Renal cortical epithelial cell (primary cell): ENCODE measurements at regions not wholly inside any gene's neighbourhood (a gene's known extent, or its start where the extent isn't known, plus 50 kb on each side); places are given as distances from the start of the nearest gene placed in this dataset.

Experiments
- DNase-seq: peaks from one replicate; pipeline ENCODE4 v3.0.0-alpha.2; 2011; ENCODE audit warnings: low read depth

GRCh38 chr10:44030738-44031137, 354.2 kb downstream of the CXCL12 start:
- DNase-seq, result no peak

GRCh38 chr10:44030132-44030531, 354.8 kb downstream of the CXCL12 start:
- no peak for DNase-seq

GRCh38 chr10:44028384-44029137, 356.3 kb downstream of the CXCL12 start:
- no peak for DNase-seq

GRCh38 chr10:44024356-44025116, 360.4 kb downstream of the CXCL12 start:
- DNase-seq, result no peak

- DNase-seq, result no peak
These were observed 361.4 kb downstream of the CXCL12 start for GRCh38 chr10:44023517-44023916.

- no peak for DNase-seq
These were observed 362.7 kb downstream of the CXCL12 start for GRCh38 chr10:44022203-44022602.

- no peak for DNase-seq
These were observed 364.4 kb downstream of the CXCL12 start for GRCh38 chr10:44020322-44021111.

- DNase-seq, result no peak
These were observed 367.3 kb downstream of the CXCL12 start for GRCh38 chr10:44017483-44018145.

GRCh38 chr10:44016589-44017482, 368.1 kb downstream of the CXCL12 start:
- DNase-seq, result no peak

- no peak for DNase-seq
These were observed 367.2 kb upstream of the ZNF32 start for GRCh38 chr10:44015702-44016500.

- no peak for DNase-seq
These were observed 366.1 kb upstream of the ZNF32 start for GRCh38 chr10:44014644-44015250.

- DNase-seq, result no peak
These were observed 365.3 kb upstream of the ZNF32 start for GRCh38 chr10:44013981-44014380.

- no peak for DNase-seq
These were observed 364.2 kb upstream of the ZNF32 start for GRCh38 chr10:44012921-44013320.

GRCh38 chr10:44011603-44011981, 362.9 kb upstream of the ZNF32 start:
- DNase-seq, result no peak

- DNase-seq, result peak; percentile 27
These were observed 362.4 kb upstream of the ZNF32 start for GRCh38 chr10:44010873-44011602.

GRCh38 chr10:44009891-44010632, 361.4 kb upstream of the ZNF32 start:
- DNase-seq, result no peak

GRCh38 chr10:44008917-44009709, 360.4 kb upstream of the ZNF32 start:
- no peak for DNase-seq
